Loucy (cell line): ENCODE measurements at regions not wholly inside any gene's neighbourhood (a gene's known extent, or its start where the extent isn't known, plus 50 kb on each side); places are given as distances from the start of the nearest gene placed in this dataset.

Experiments used
- EZH2phosphoT487 ChIP-seq: fragments of 200-600 bp; IDR thresholded peaks from 2 replicates; pipeline ENCODE4 v1.6.1; 2018; ENCODE audit warnings: antibody characterized with exemption, mild to moderate bottlenecking, moderate library complexity, borderline replicate concordance
- TF ChIP-seq, protein P1 (sequence below): fragments of 200-600 bp; sonication (generic); conservative IDR thresholded peaks from 2 replicates; pipeline ENCODE4 v1.5.1; 2014; ENCODE audit warnings: mild to moderate bottlenecking, antibody characterized with exemption, low read length

DNA sequence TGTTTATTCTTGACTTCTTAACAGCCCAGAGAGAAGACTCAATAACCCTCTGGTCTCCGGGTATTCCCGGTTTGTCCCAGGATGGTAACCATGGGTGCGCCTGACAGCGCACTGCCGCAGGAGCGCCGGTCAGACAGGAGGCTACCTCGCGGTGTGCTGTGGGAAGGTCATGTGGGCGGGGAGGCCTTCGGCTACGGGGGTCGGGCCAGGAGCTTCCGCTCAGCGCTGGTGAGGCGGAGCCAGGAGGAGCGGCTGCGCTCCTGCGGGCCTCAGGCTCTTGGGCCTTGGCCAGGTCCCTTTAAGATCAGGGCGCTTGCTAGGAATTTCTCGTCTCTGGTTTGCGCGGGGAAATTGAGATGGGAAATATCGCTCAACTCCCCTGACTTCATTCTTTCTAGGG is 182.3 kb upstream of the NDN start:
- TF ChIP-seq, protein P1, sequence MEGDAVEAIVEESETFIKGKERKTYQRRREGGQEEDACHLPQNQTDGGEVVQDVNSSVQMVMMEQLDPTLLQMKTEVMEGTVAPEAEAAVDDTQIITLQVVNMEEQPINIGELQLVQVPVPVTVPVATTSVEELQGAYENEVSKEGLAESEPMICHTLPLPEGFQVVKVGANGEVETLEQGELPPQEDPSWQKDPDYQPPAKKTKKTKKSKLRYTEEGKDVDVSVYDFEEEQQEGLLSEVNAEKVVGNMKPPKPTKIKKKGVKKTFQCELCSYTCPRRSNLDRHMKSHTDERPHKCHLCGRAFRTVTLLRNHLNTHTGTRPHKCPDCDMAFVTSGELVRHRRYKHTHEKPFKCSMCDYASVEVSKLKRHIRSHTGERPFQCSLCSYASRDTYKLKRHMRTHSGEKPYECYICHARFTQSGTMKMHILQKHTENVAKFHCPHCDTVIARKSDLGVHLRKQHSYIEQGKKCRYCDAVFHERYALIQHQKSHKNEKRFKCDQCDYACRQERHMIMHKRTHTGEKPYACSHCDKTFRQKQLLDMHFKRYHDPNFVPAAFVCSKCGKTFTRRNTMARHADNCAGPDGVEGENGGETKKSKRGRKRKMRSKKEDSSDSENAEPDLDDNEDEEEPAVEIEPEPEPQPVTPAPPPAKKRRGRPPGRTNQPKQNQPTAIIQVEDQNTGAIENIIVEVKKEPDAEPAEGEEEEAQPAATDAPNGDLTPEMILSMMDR = no peak
- TF ChIP-seq EZH2phosphoT487 = no peak
